ENCODE measurements at regions not wholly inside any gene's neighbourhood (a gene's known extent, or its start where the extent isn't known, plus 50 kb on each side); places are given as distances from the start of the nearest gene placed in this dataset.

DNA sequence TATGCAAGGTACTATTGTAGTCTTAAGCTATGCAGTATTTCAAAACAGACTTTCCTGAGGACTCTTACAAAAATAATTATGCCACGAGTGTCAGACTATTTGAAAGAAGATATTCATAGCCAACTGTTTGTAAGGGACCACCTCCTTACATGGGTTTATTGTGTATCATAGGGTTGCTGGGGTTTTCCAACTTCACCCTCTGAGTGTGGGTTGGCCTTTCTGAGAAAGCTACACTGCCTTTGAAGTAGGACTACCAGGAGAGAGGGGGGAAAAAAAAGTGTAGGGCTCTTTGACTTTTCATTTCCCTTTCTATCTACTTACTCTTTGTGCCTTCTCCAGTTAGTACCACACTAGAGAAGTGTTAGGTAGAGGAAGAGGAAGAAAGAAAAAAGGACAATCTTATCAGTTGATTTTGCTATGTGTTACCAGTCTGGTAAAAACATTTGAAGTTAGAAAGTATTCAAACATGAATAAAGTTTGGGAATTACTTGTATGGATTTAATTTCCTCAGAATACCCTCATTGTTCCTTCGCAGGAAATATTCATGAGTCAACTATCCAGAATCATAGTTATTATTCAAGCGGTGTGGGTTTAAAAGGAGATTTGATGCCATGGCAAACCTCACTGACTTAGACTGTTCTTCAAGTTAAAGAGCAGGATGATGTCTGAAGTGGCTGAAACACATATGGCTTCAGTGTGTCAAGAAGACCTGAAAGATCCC, 329.3 kb upstream of the THBS1 start:
- no peaks in the 10 kb centered on the region for H3K9me3 ChIP-seq (ENCODE audit: low read length)
- H3K4me3 ChIP-seq (ENCODE audit: low read length), result no peak overlapping the region
- H3K9me2 ChIP-seq (ENCODE audit: insufficient read depth, low read length), result no peaks in the 10 kb centered on the region
- no peak overlapping the region for H2AFZ ChIP-seq (ENCODE audit: low read depth, low read length)
- H3K36me3 ChIP-seq (ENCODE audit: insufficient read depth, low read length), result no peaks in the 10 kb centered on the region
- H3K27ac ChIP-seq (ENCODE audit: low read length), result no peak overlapping the region
- no peaks in the 10 kb centered on the region for H3K79me2 ChIP-seq (replicated peaks; ENCODE audit: insufficient read depth, low read length)
- no peaks in the 10 kb centered on the region for H3K27me3 ChIP-seq (ENCODE audit: insufficient read depth, low read depth, low read length)
- no peaks in the 10 kb centered on the region for H3F3A ChIP-seq (ENCODE audit: insufficient read depth, low read length, poor library complexity, severe bottlenecking)
- no peak for TF ChIP-seq POLR2AphosphoS5 (IDR thresholded peaks at IDR 0.05)
- H3K9ac ChIP-seq (ENCODE audit: low read length), result no peak overlapping the region
- no peaks in the 10 kb centered on the region for H4K20me1 ChIP-seq (ENCODE audit: insufficient read depth)
- no peak overlapping the region for H3K4me2 ChIP-seq (ENCODE audit: low read length)

DNA sequence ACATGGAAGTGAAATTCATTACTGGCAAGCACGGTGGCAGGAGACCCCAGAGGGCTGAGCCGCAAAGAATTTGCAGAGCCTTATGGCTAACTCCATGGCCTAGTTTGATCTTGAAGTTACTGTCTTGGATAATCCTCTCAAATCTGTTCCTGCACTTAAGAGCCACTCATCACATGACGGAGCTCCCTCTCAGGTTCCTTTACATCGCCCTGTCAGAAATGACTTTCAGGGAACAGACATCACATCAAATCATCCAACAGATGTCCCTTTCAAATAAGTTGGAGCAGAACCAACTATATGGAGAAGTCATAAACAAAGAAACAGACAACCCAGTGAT, 328.8 kb upstream of the THBS1 start:
- Histone ChIP-seq H3K4me2 (ENCODE audit: low read length) (no peak overlapping the region), H2AFZ (ENCODE audit: low read depth, low read length) (no peak overlapping the region), H3K9me3 (ENCODE audit: low read length) (no peaks in the 10 kb centered on the region), H4K20me1 (ENCODE audit: insufficient read depth) (no peaks in the 10 kb centered on the region), H3F3A (ENCODE audit: insufficient read depth, low read length, poor library complexity, severe bottlenecking) (no peaks in the 10 kb centered on the region), H3K79me2 (replicated peaks; ENCODE audit: insufficient read depth, low read length) (no peaks in the 10 kb centered on the region), H3K27me3 (ENCODE audit: insufficient read depth, low read depth, low read length) (no peaks in the 10 kb centered on the region), H3K9me2 (ENCODE audit: insufficient read depth, low read length) (no peaks in the 10 kb centered on the region), H3K27ac (ENCODE audit: low read length) (no peak overlapping the region), H3K36me3 (ENCODE audit: insufficient read depth, low read length) (no peaks in the 10 kb centered on the region), H3K9ac (ENCODE audit: low read length) (no peak overlapping the region), H3K4me3 (ENCODE audit: low read length) (no peak overlapping the region)
- TF ChIP-seq EZH2 (IDR thresholded peaks at IDR 0.05; ENCODE audit: borderline replicate concordance, insufficient read depth, low read length, poor library complexity, severe bottlenecking) (no peak), TAF1 (IDR thresholded peaks at IDR 0.05; ENCODE audit: low read depth) (no peak), SMC3 (conservative IDR thresholded peaks at IDR 0.05; ENCODE audit: poor library complexity) (no peak), MXI1 (conservative IDR thresholded peaks at IDR 0.05; ENCODE audit: poor library complexity, severe bottlenecking) (no peak), RAD21 (conservative IDR thresholded peaks at IDR 0.05) (no peak), POLR2AphosphoS5 (IDR thresholded peaks at IDR 0.05) (no peak)
- TF ChIP-seq, protein P1, sequence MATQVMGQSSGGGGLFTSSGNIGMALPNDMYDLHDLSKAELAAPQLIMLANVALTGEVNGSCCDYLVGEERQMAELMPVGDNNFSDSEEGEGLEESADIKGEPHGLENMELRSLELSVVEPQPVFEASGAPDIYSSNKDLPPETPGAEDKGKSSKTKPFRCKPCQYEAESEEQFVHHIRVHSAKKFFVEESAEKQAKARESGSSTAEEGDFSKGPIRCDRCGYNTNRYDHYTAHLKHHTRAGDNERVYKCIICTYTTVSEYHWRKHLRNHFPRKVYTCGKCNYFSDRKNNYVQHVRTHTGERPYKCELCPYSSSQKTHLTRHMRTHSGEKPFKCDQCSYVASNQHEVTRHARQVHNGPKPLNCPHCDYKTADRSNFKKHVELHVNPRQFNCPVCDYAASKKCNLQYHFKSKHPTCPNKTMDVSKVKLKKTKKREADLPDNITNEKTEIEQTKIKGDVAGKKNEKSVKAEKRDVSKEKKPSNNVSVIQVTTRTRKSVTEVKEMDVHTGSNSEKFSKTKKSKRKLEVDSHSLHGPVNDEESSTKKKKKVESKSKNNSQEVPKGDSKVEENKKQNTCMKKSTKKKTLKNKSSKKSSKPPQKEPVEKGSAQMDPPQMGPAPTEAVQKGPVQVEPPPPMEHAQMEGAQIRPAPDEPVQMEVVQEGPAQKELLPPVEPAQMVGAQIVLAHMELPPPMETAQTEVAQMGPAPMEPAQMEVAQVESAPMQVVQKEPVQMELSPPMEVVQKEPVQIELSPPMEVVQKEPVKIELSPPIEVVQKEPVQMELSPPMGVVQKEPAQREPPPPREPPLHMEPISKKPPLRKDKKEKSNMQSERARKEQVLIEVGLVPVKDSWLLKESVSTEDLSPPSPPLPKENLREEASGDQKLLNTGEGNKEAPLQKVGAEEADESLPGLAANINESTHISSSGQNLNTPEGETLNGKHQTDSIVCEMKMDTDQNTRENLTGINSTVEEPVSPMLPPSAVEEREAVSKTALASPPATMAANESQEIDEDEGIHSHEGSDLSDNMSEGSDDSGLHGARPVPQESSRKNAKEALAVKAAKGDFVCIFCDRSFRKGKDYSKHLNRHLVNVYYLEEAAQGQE (IDR thresholded peaks at IDR 0.05; ENCODE audit: borderline replicate concordance), result no peak
- TF ChIP-seq, protein P2, sequence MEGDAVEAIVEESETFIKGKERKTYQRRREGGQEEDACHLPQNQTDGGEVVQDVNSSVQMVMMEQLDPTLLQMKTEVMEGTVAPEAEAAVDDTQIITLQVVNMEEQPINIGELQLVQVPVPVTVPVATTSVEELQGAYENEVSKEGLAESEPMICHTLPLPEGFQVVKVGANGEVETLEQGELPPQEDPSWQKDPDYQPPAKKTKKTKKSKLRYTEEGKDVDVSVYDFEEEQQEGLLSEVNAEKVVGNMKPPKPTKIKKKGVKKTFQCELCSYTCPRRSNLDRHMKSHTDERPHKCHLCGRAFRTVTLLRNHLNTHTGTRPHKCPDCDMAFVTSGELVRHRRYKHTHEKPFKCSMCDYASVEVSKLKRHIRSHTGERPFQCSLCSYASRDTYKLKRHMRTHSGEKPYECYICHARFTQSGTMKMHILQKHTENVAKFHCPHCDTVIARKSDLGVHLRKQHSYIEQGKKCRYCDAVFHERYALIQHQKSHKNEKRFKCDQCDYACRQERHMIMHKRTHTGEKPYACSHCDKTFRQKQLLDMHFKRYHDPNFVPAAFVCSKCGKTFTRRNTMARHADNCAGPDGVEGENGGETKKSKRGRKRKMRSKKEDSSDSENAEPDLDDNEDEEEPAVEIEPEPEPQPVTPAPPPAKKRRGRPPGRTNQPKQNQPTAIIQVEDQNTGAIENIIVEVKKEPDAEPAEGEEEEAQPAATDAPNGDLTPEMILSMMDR (IDR thresholded peaks at IDR 0.05; ENCODE audit: poor library complexity, severe bottlenecking), result no peak

DNA sequence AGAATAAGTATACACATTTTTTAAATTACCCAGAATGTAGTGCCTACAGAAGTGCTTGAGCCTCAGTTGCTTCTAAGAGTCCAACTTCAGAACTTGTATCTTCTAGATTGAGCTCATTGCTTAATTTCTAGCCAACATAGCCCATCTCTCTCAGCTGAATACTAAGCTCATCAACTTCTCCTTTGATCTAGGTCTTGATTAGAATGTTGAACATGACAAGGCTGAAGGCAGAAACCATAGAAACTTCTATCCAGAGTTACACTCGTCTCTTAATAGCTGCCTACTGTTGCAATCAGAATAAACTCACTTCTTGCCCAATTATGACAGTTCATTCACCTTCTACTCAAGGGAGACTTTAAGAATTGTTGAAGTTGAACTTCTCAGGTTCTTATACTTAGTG, 327.3 kb upstream of the THBS1 start:
- Histone ChIP-seq H3K27ac (ENCODE audit: low read length) (no peak overlapping the region), H3K9me3 (ENCODE audit: low read length) (no peaks in the 10 kb centered on the region), H3K79me2 (replicated peaks; ENCODE audit: insufficient read depth, low read length) (no peaks in the 10 kb centered on the region), H3K36me3 (ENCODE audit: insufficient read depth, low read length) (no peaks in the 10 kb centered on the region), H3F3A (ENCODE audit: insufficient read depth, low read length, poor library complexity, severe bottlenecking) (no peaks in the 10 kb centered on the region), H4K20me1 (ENCODE audit: insufficient read depth) (no peaks in the 10 kb centered on the region), H3K9ac (ENCODE audit: low read length) (no peak overlapping the region), H3K4me3 (ENCODE audit: low read length) (no peak overlapping the region), H3K27me3 (ENCODE audit: insufficient read depth, low read depth, low read length) (no peaks in the 10 kb centered on the region), H2AFZ (ENCODE audit: low read depth, low read length) (no peak overlapping the region), H3K9me2 (ENCODE audit: insufficient read depth, low read length) (no peaks in the 10 kb centered on the region), H3K4me2 (ENCODE audit: low read length) (no peak overlapping the region)
- TF ChIP-seq, protein P2 (IDR thresholded peaks at IDR 0.05; ENCODE audit: poor library complexity, severe bottlenecking), result no peak
- no peak for TF ChIP-seq RAD21 (conservative IDR thresholded peaks at IDR 0.05)
- TF ChIP-seq EP300 (conservative IDR thresholded peaks at IDR 0.05; ENCODE audit: poor library complexity, severe bottlenecking), result no peak
- no peak for TF ChIP-seq EZH2 (IDR thresholded peaks at IDR 0.05; ENCODE audit: borderline replicate concordance, insufficient read depth, low read length, poor library complexity, severe bottlenecking)
- TF ChIP-seq MXI1 (conservative IDR thresholded peaks at IDR 0.05; ENCODE audit: poor library complexity, severe bottlenecking), result no peak
- TF ChIP-seq, protein P1 (IDR thresholded peaks at IDR 0.05; ENCODE audit: borderline replicate concordance), result no peak
- TF ChIP-seq SMC3 (conservative IDR thresholded peaks at IDR 0.05; ENCODE audit: poor library complexity), result no peak
- TF ChIP-seq POLR2AphosphoS5 (IDR thresholded peaks at IDR 0.05), result no peak
